ENCODE measurements at regions not wholly inside any gene's neighbourhood (a gene's known extent, or its start where the extent isn't known, plus 50 kb on each side); places are given as distances from the start of the nearest gene placed in this dataset.

- Histone ChIP-seq H3K36me3 (ENCODE audit: control insufficient read depth in 2 of 4, insufficient read depth in 4 of 4, low read length in 3 of 4) (no peaks in the 10 kb centered on the region), H2BK20ac (ENCODE audit: low read length) (no peak overlapping the region)
- DNase-seq (ENCODE audit: low read depth in 1 of 2, low spot score in 2 of 2): no peak
Observed at GRCh38 chr9:106751681-106752080, 111.3 kb upstream of the ZNF462 start.

More at GRCh38 chr9:106751681-106752080, 111.3 kb upstream of the ZNF462 start:
- 88% methylated on average over 5 of the region's 5 CpGs; no CpG with 5 or more reads in 1 of the 2 experiments for WGBS, 2 experiments (ENCODE audit: extremely low coverage in 1 of 2, insufficient coverage in 1 of 2, insufficient read length in 1 of 2, insufficient replicate concordance in 2 of 2, low coverage in 1 of 2, low lambda C conversion rate in 2 of 2, missing lambda C conversion rate in 1 of 2)
- H3K4me2 ChIP-seq (ENCODE audit: insufficient read depth in 1 of 2, low read depth in 2 of 2, low read length in 2 of 2): no peak overlapping the region
- H3K27me3 ChIP-seq (replicated peaks in 1 of 4; ENCODE audit: control insufficient read depth in 3 of 4, extremely low read depth in 1 of 4, insufficient read depth in 3 of 4, low read length in 3 of 4): no peaks in the 10 kb centered on the region
- POLR2A ChIA-PET (ENCODE audit: partially characterized antibody): no interaction called here
- H3K14ac ChIP-seq (ENCODE audit: insufficient read length): no peak overlapping the region
- no peak overlapping the region for H4K91ac ChIP-seq (replicated peaks; ENCODE audit: insufficient read length, low read length)
- no peak overlapping the region for H3K18ac ChIP-seq (ENCODE audit: extremely low read depth, low read length)
- H2BK120ac ChIP-seq (replicated peaks; ENCODE audit: low read depth, low read length): no peak overlapping the region
- no peak overlapping the region for H4K8ac ChIP-seq (ENCODE audit: extremely low read depth, insufficient read depth, low read length)
- H3K79me1 ChIP-seq (ENCODE audit: low read depth, low read length): no peaks in the 10 kb centered on the region
- no peak overlapping the region for H2BK12ac ChIP-seq (ENCODE audit: low read depth, low read length)
- H3K23me2 ChIP-seq (ENCODE audit: low read depth, low read length): no peaks in the 10 kb centered on the region
- FAIRE-seq: no peak
- H3K79me2 ChIP-seq (ENCODE audit: control insufficient read depth in 1 of 2, insufficient read depth in 2 of 2, low read length in 2 of 2): no peaks in the 10 kb centered on the region
- no peak overlapping the region for H2AFZ ChIP-seq (ENCODE audit: low read length)
- H4K5ac ChIP-seq (ENCODE audit: insufficient read length, low read depth, low read length): no peak overlapping the region
- H3K4me3 ChIP-seq (ENCODE audit: extremely low read depth in 1 of 4, insufficient read depth in 2 of 4, low read depth in 3 of 4, low read length in 4 of 4): no peak overlapping the region
- H3K9ac ChIP-seq (replicated peaks in 1 of 4; ENCODE audit: extremely low read depth in 1 of 4, low read depth in 3 of 4, low read length in 3 of 4): no peak overlapping the region
- no peak for TF ChIP-seq TAF7 (optimal IDR thresholded peaks at IDR 0.05; ENCODE audit: borderline replicate concordance, low read depth, low read length)
- TF ChIP-seq RAD21 (IDR thresholded peaks at IDR 0.05 in 1 of 2, conservative IDR thresholded peaks at IDR 0.05 in 1 of 2; ENCODE audit: low read depth in 2 of 2, low read length in 2 of 2): no peak
- no peak for TF ChIP-seq SAP30 (IDR thresholded peaks at IDR 0.05; ENCODE audit: insufficient read depth, insufficient replicate concordance, low read length)
- TF ChIP-seq NRF1 (IDR thresholded peaks at IDR 0.05; ENCODE audit: low read depth, low read length): no peak
- no peak for TF ChIP-seq ASH2L (IDR thresholded peaks at IDR 0.05; ENCODE audit: low read length)
- H2AK5ac ChIP-seq (ENCODE audit: low read depth, low read length): no peak overlapping the region
- H2BK15ac ChIP-seq (ENCODE audit: low read length): no peak overlapping the region
- no peak overlapping the region for H3K56ac ChIP-seq (replicated peaks; ENCODE audit: insufficient read length, low read depth, low read length)
- no peaks in the 10 kb centered on the region for H3K9me3 ChIP-seq (ENCODE audit: insufficient read depth in 2 of 2, low read depth in 1 of 2, low read length in 1 of 2)
- H3K27ac ChIP-seq (ENCODE audit: low read depth, low read length): no peak overlapping the region
- H3K4me1 ChIP-seq (replicated peaks in 1 of 4; ENCODE audit: control insufficient read depth in 3 of 4, insufficient read depth in 4 of 4, low read length in 3 of 4): no peaks in the 10 kb centered on the region
- CTCF ChIA-PET (ENCODE audit: partially characterized antibody): no interaction called here
- H3K4ac ChIP-seq (replicated peaks; ENCODE audit: insufficient read length, low read depth, low read length): no peak overlapping the region
- no peak overlapping the region for H3K23ac ChIP-seq (ENCODE audit: insufficient read length)
- H2BK5ac ChIP-seq (ENCODE audit: low read depth, low read length): no peak overlapping the region
- no peaks in the 10 kb centered on the region for H4K20me1 ChIP-seq (replicated peaks in 1 of 2; ENCODE audit: control insufficient read depth in 1 of 2, insufficient read depth in 2 of 2, low read length in 2 of 2)

Measured in H1 (cell line).